ENCODE measurements at regions not wholly inside any gene's neighbourhood (a gene's known extent, or its start where the extent isn't known, plus 50 kb on each side); places are given as distances from the start of the nearest gene placed in this dataset.
"Not testable (repeated sequence)": the region's sequence is repeated elsewhere in the genome, so short reads cannot be mapped to it uniquely, and the experiment has no call there.

DNA sequence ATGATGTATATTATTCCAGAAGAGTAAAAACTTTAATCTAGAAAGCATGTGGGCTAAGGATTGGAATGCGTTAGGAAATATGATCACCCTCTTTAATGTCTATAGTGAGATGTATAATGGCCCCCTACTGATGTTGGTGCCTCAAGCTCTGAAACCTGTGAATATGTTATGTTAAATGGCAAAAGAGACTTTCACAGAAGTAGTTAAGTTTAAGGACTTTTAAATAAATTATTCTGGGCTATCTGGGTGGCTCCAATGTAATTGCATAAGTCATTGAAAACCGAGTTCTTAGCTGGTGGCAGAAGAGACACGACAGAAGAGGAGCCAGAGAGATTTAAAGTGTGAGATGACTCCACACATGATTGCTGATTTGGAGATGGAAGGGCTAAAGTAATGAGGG is 1048.4 kb downstream of the PRIM2 start:
- not testable (repeated sequence) for H3K4me2 ChIP-seq (ENCODE audit: insufficient read depth, low read length); H3K9me3 ChIP-seq (ENCODE audit: insufficient read depth, low read length, severe bottlenecking); H3K36me3 ChIP-seq (ENCODE audit: insufficient read depth, low read length)

DNA sequence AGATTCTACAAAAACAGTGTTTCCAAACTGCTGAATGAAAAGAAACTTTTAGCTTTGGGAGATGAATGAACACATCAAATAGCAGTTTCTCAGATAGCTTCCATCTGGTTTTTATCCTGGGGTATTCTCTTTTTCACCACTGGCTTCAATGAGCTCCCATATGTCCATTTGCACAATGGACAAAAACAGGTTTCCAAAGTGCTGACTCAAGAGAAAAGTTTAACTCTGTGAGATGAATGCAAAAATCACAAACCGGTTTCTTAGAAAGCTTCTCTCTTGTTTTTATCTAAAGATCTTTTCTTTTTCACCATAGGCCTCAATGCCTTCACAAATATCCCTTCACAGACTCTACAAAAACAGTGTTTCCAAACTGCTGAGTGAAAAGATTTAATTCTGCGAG is 1089.2 kb downstream of the PRIM2 start:
- not testable (repeated sequence) for H3K27me3 ChIP-seq (ENCODE audit: insufficient read depth, low read length, poor library complexity)

More for the DNA sequence above, 1048.4 kb downstream of the PRIM2 start:
- H3K4me1 ChIP-seq (ENCODE audit: insufficient read depth, low read length); H3K79me2 ChIP-seq (ENCODE audit: insufficient read depth, low read length); H3K9ac ChIP-seq (ENCODE audit: low read depth, low read length); H3K4me3 ChIP-seq (ENCODE audit: low read depth in 1 of 2, low read length in 2 of 2); DNase-seq; ATAC-seq (ENCODE audit: insufficient read depth, low read depth); H3K27ac ChIP-seq (ENCODE audit: low read length); H3K27me3 ChIP-seq (ENCODE audit: insufficient read depth, low read length, poor library complexity); H2AFZ ChIP-seq (ENCODE audit: low read depth, low read length); H4K20me1 ChIP-seq (ENCODE audit: insufficient read depth, low read length): not testable (repeated sequence)

DNA sequence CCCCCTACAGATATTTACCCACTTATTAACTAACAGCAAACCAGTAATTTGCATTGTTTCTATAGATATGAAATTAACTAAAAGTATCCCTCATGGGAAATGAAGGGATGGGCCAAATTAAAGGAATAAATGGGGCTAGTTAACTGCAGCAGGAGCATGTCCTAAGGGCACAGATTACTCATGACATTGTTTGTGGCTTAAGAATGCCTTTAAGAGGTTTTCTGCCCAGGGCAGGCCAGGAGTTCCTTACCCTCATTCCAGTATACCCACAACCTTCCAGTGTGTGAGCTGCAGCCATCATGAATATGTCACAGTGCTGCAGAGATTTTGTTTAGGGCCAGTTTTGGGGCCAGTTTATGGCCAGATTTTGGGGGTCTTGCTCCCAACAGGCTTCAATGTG is 1101.9 kb downstream of the PRIM2 start:
- ATAC-seq (ENCODE audit: insufficient read depth, low read depth) = no peak
- TF ChIP-seq, protein P1, sequence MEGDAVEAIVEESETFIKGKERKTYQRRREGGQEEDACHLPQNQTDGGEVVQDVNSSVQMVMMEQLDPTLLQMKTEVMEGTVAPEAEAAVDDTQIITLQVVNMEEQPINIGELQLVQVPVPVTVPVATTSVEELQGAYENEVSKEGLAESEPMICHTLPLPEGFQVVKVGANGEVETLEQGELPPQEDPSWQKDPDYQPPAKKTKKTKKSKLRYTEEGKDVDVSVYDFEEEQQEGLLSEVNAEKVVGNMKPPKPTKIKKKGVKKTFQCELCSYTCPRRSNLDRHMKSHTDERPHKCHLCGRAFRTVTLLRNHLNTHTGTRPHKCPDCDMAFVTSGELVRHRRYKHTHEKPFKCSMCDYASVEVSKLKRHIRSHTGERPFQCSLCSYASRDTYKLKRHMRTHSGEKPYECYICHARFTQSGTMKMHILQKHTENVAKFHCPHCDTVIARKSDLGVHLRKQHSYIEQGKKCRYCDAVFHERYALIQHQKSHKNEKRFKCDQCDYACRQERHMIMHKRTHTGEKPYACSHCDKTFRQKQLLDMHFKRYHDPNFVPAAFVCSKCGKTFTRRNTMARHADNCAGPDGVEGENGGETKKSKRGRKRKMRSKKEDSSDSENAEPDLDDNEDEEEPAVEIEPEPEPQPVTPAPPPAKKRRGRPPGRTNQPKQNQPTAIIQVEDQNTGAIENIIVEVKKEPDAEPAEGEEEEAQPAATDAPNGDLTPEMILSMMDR (IDR thresholded peaks at IDR 0.05; ENCODE audit: borderline replicate concordance, extremely low read depth, low read length, poor library complexity, severe bottlenecking) = no peak
- no peak for TF ChIP-seq EZH2 (IDR thresholded peaks at IDR 0.05; ENCODE audit: borderline replicate concordance, low read depth, low read length, severe bottlenecking)

More for the DNA sequence above, 1089.2 kb downstream of the PRIM2 start:
- H4K20me1 ChIP-seq (ENCODE audit: insufficient read depth, low read length); H3K9ac ChIP-seq (ENCODE audit: low read depth, low read length); H2AFZ ChIP-seq (ENCODE audit: low read depth, low read length); H3K79me2 ChIP-seq (ENCODE audit: insufficient read depth, low read length); DNase-seq; ATAC-seq (ENCODE audit: insufficient read depth, low read depth); H3K27ac ChIP-seq (ENCODE audit: low read length); H3K36me3 ChIP-seq (ENCODE audit: insufficient read depth, low read length); H3K9me3 ChIP-seq (ENCODE audit: insufficient read depth, low read length, severe bottlenecking); H3K4me2 ChIP-seq (ENCODE audit: insufficient read depth, low read length); H3K4me1 ChIP-seq (ENCODE audit: insufficient read depth, low read length); H3K4me3 ChIP-seq (ENCODE audit: low read depth in 1 of 2, low read length in 2 of 2): not testable (repeated sequence)

More for the DNA sequence above, 1101.9 kb downstream of the PRIM2 start:
- H2AFZ ChIP-seq (ENCODE audit: low read depth, low read length) = no peak overlapping the region
- no peak overlapping the region for H3K4me2 ChIP-seq (ENCODE audit: insufficient read depth, low read length)
- H3K36me3 ChIP-seq (ENCODE audit: insufficient read depth, low read length) = no peaks in the 10 kb centered on the region
- H3K4me1 ChIP-seq (ENCODE audit: insufficient read depth, low read length) = no peaks in the 10 kb centered on the region
- H3K9ac ChIP-seq (ENCODE audit: low read depth, low read length) = no peak overlapping the region
- no peaks in the 10 kb centered on the region for H3K27me3 ChIP-seq (ENCODE audit: insufficient read depth, low read length, poor library complexity)
- no peaks in the 10 kb centered on the region for H4K20me1 ChIP-seq (ENCODE audit: insufficient read depth, low read length)
- H3K9me3 ChIP-seq (ENCODE audit: insufficient read depth, low read length, severe bottlenecking) = no peaks in the 10 kb centered on the region
- H3K27ac ChIP-seq (ENCODE audit: low read length) = no peak overlapping the region
- H3K79me2 ChIP-seq (ENCODE audit: insufficient read depth, low read length) = no peaks in the 10 kb centered on the region
- no peak for DNase-seq
- H3K4me3 ChIP-seq (ENCODE audit: low read depth in 1 of 2, low read length in 2 of 2) = no peak overlapping the region

Measured in DND-41 (cell line).